ENCODE measurements at regions not wholly inside any gene's neighbourhood (a gene's known extent, or its start where the extent isn't known, plus 50 kb on each side); places are given as distances from the start of the nearest gene placed in this dataset.

GRCh38 chr18:68283834-68284233 is 431.1 kb downstream of the TMX3 start:
- WGBS, result 23% methylated on average over 3 of the region's 3 CpGs
- Histone ChIP-seq H3K36me3 (ENCODE audit: control insufficient read depth in 4 of 4, insufficient read depth in 3 of 4, low read depth in 1 of 4, low read length in 3 of 4) (no peaks in the 10 kb centered on the region), H3K4me1 (ENCODE audit: control insufficient read depth in 4 of 4, insufficient read depth in 4 of 4, low read length in 3 of 4) (no peaks in the 10 kb centered on the region), H3K4me3 (ENCODE audit: low read depth in 1 of 3, low read length in 3 of 3) (no peak overlapping the region), H3K27me3 (ENCODE audit: control insufficient read depth in 4 of 4, insufficient read depth in 4 of 4, low read length in 3 of 4) (peaks cover 0 to 3% (median 0%) of the 10 kb centered on the region in 4 donors), H3K9me3 (ENCODE audit: control insufficient read depth in 4 of 4, low read length in 3 of 4) (no peaks in the 10 kb centered on the region), H3K27ac (ENCODE audit: low read depth in 1 of 2, low read length in 2 of 2) (no peak overlapping the region), H3K9ac (ENCODE audit: low read depth in 1 of 2, low read length in 2 of 2) (no peak overlapping the region)
- no peak for TF ChIP-seq FOXA1 (IDR thresholded peaks at IDR 0.05)
- no peak for TF ChIP-seq ZBTB33 (IDR thresholded peaks at IDR 0.05)
- TF ChIP-seq, protein P1, sequence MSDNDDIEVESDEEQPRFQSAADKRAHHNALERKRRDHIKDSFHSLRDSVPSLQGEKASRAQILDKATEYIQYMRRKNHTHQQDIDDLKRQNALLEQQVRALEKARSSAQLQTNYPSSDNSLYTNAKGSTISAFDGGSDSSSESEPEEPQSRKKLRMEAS (IDR thresholded peaks at IDR 0.05), result no peak
- no peak for TF ChIP-seq GABPA (IDR thresholded peaks at IDR 0.05 in 1 of 2, conservative IDR thresholded peaks at IDR 0.05 in 1 of 2)
- TF ChIP-seq, protein P2, sequence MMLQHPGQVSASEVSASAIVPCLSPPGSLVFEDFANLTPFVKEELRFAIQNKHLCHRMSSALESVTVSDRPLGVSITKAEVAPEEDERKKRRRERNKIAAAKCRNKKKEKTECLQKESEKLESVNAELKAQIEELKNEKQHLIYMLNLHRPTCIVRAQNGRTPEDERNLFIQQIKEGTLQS (IDR thresholded peaks at IDR 0.05), result no peak
- DNase-seq (ENCODE audit: low spot score), result no peak

GRCh38 chr18:68282232-68282631 is 432.7 kb downstream of the TMX3 start:
- H3K4me3 ChIP-seq (ENCODE audit: low read depth in 1 of 3, low read length in 3 of 3), result no peak overlapping the region
- no peaks in the 10 kb centered on the region for H3K36me3 ChIP-seq (ENCODE audit: control insufficient read depth in 4 of 4, insufficient read depth in 3 of 4, low read depth in 1 of 4, low read length in 3 of 4)
- peaks cover 0 to 3% (median 0%) of the 10 kb centered on the region in 4 donors for H3K27me3 ChIP-seq (ENCODE audit: control insufficient read depth in 4 of 4, insufficient read depth in 4 of 4, low read length in 3 of 4)
- no peaks in the 10 kb centered on the region for H3K9me3 ChIP-seq (ENCODE audit: control insufficient read depth in 4 of 4, low read length in 3 of 4)
- no peaks in the 10 kb centered on the region for H3K4me1 ChIP-seq (ENCODE audit: control insufficient read depth in 4 of 4, insufficient read depth in 4 of 4, low read length in 3 of 4)
- no peak overlapping the region for H3K9ac ChIP-seq (ENCODE audit: low read depth in 1 of 2, low read length in 2 of 2)
- 55% methylated on average over 2 of the region's 2 CpGs for WGBS
- no peak for DNase-seq (ENCODE audit: low spot score)
- TF ChIP-seq FOXA1 (IDR thresholded peaks at IDR 0.05) (no peak), YY1 (IDR thresholded peaks at IDR 0.05) (no peak), TAF1 (conservative IDR thresholded peaks at IDR 0.05) (no peak), REST (IDR thresholded peaks at IDR 0.05) (no peak), SP1 (IDR thresholded peaks at IDR 0.05) (no peak), JUND (IDR thresholded peaks at IDR 0.05) (no peak), HNF4G (IDR thresholded peaks at IDR 0.05) (no peak), GABPA (IDR thresholded peaks at IDR 0.05 in 1 of 2, conservative IDR thresholded peaks at IDR 0.05 in 1 of 2) (no peak), ZBTB33 (IDR thresholded peaks at IDR 0.05) (no peak), RXRA (IDR thresholded peaks at IDR 0.05) (no peak), RAD21 (IDR thresholded peaks at IDR 0.05) (no peak), EGR1 (IDR thresholded peaks at IDR 0.05; ENCODE audit: low read depth in 2 of 2) (no peak), NR2F2 (IDR thresholded peaks at IDR 0.05) (no peak), HNF4A (conservative IDR thresholded peaks at IDR 0.05) (no peak), FOXA2 (IDR thresholded peaks at IDR 0.05) (no peak)
- TF ChIP-seq, protein P1 (IDR thresholded peaks at IDR 0.05), result no peak
- TF ChIP-seq, protein P3, sequence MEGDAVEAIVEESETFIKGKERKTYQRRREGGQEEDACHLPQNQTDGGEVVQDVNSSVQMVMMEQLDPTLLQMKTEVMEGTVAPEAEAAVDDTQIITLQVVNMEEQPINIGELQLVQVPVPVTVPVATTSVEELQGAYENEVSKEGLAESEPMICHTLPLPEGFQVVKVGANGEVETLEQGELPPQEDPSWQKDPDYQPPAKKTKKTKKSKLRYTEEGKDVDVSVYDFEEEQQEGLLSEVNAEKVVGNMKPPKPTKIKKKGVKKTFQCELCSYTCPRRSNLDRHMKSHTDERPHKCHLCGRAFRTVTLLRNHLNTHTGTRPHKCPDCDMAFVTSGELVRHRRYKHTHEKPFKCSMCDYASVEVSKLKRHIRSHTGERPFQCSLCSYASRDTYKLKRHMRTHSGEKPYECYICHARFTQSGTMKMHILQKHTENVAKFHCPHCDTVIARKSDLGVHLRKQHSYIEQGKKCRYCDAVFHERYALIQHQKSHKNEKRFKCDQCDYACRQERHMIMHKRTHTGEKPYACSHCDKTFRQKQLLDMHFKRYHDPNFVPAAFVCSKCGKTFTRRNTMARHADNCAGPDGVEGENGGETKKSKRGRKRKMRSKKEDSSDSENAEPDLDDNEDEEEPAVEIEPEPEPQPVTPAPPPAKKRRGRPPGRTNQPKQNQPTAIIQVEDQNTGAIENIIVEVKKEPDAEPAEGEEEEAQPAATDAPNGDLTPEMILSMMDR (IDR thresholded peaks at IDR 0.05; ENCODE audit: low read depth, low read length, missing input control), result no peak
- TF ChIP-seq, protein P2 (IDR thresholded peaks at IDR 0.05), result no peak
- H3K27ac ChIP-seq (ENCODE audit: low read depth in 1 of 2, low read length in 2 of 2), result no peak overlapping the region

All from liver (tissue), 8 donors.